ENCODE measurements at regions not wholly inside any gene's neighbourhood (a gene's known extent, or its start where the extent isn't known, plus 50 kb on each side); places are given as distances from the start of the nearest gene placed in this dataset.
"Not testable (repeated sequence)": the region's sequence is repeated elsewhere in the genome, so short reads cannot be mapped to it uniquely, and the experiment has no call there.

GRCh38 chr11:87535513-87535912 is 497.8 kb downstream of the TMEM135 start:
- DNase-seq, result no peak

- DNase-seq, result not testable (repeated sequence)
Observed at GRCh38 chr11:87531835-87532234, 494.1 kb downstream of the TMEM135 start.

GRCh38 chr11:87529486-87529885 is 491.8 kb downstream of the TMEM135 start:
- DNase-seq, result no peak

- no peak for DNase-seq
Observed at GRCh38 chr11:87528752-87529151, 491.0 kb downstream of the TMEM135 start.

DNA sequence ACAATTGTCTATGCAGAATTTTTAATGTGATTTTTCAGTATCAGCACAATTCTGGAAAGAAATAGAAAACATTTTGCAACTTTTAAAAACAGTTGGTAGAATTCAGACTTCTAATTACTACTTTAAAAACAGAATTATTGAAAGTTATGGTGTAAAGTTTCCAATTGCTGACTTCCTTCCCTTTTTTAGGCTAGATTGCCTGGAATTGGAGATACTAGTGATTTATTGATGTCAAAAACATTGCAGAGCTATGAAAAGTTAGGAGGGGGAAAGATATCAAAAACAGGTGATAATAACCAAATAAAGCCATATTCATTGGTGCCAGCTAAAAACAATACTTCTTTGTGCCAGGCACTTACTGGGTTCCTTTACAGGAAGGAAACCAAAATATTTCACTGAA is 485.5 kb downstream of the TMEM135 start:
- DNase-seq, result no peak

GRCh38 chr11:87518266-87518665 is 480.5 kb downstream of the TMEM135 start:
- DNase-seq, result no peak

- DNase-seq, result no peak
Observed at GRCh38 chr11:87517351-87517750, 479.6 kb downstream of the TMEM135 start.

DNA sequence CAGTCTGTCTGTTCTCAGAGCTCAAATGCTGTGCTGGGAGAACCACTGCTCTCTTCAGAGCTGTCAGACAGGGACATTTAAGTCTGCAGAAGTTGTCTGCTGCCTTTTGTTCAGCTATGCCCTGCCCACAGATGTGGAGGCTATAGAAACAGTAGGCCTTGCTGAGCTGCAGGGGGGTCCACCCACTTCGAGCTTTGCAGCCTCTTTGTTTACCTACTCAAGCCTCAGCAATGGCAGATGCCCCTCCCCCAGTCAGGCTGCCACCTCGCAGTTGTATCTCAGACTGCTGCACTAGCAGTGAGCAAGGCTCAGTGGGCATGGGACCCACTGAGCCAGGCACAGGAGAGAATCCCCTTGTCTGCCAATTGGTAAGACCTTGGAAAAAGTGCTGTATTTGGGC is 470.0 kb downstream of the TMEM135 start:
- DNase-seq, result not testable (repeated sequence)

GRCh38 chr11:87506946-87507345 is 469.2 kb downstream of the TMEM135 start:
- not testable (repeated sequence) for DNase-seq

- DNase-seq, result no peak
Observed at GRCh38 chr11:87501388-87501787, 463.7 kb downstream of the TMEM135 start.

- DNase-seq, result not testable (repeated sequence)
Observed at GRCh38 chr11:87494936-87495335, 457.2 kb downstream of the TMEM135 start.

- not testable (repeated sequence) for DNase-seq
Observed at GRCh38 chr11:87494026-87494425, 456.3 kb downstream of the TMEM135 start.

DNA sequence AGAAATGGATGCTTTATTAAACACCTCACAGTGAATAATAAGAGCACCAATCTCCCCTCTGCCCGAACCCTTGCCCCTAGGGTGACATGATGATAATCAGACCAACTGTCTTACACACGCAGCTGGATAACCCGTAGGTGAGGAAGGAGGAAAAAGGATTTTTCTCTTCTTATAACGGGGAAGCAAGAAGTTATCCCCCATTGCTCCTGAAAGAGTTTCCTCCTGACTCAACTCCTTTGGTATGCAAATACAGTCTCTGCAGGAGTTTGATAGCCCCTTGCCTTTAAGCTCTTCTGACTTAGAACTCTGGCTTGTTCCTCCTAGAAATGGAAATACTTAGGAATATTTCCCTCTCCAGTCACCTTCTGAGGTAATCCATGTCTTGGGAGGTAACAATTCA is 455.8 kb downstream of the TMEM135 start:
- no peak for DNase-seq

DNA sequence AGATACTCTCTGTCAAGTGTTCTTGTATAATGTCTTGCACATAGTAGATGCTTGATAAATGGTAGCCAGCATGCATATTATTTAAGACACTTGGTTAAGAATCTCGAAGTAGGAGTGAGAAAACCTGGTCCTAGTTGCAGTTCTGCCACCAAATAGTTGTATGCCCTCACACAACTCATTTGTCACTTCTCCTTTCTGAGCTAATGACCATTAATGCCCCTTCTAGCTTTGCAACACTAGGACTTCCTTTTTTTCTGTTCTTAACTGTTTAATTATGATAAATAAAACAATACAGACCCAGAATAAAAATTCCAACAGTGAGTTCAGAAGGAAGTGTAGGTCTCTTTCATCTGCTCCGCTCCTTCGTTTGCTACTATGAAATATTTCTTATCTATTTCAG is 453.6 kb downstream of the TMEM135 start:
- DNase-seq, result no peak

GRCh38 chr11:87490671-87491070 is 452.9 kb downstream of the TMEM135 start:
- no peak for DNase-seq

DNA sequence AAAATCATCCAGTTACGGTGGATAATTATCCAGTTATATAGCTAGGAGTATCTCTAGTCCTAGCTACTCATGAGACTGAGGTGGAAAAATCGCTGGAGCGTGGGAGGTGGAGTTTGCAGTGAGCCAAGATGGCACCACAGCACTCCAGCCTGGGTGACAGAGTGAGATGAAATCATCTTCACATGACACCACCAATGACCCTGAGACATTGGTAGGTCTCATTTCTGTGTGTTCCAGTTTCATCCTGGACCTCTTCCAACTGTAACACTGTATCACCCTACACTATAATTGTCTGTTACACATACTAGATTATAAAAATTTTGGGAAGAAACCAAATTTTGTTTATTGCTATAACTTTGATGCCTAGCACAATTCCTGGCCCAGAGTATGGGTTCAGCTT is 446.8 kb downstream of the TMEM135 start:
- no peak for DNase-seq

- no peak for DNase-seq
Observed at GRCh38 chr11:87477321-87477720, 439.6 kb downstream of the TMEM135 start.

- no peak for DNase-seq
Observed at GRCh38 chr11:87473174-87473573, 435.4 kb downstream of the TMEM135 start.

GRCh38 chr11:87466223-87466622 is 428.5 kb downstream of the TMEM135 start:
- DNase-seq, result no peak

DNA sequence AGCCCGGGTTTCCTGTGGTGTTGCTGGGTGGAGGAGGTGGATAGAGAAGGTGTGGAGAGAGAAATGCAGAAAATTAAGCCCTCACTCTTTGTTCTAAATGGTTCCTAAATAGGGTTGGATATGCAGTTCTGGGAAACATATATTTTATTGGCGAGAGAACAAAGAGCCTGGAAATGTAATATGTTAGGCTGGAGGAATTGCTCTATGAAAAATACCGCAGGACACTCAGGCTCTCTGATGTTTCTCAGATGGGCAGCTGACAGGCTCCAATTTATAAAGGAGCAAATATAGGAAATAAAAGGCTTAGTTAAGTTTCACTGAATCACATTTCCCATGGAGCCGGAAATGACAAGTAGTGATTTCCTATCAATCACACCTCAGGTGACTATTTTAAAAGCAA is 428.0 kb downstream of the TMEM135 start:
- DNase-seq, result no peak

DNA sequence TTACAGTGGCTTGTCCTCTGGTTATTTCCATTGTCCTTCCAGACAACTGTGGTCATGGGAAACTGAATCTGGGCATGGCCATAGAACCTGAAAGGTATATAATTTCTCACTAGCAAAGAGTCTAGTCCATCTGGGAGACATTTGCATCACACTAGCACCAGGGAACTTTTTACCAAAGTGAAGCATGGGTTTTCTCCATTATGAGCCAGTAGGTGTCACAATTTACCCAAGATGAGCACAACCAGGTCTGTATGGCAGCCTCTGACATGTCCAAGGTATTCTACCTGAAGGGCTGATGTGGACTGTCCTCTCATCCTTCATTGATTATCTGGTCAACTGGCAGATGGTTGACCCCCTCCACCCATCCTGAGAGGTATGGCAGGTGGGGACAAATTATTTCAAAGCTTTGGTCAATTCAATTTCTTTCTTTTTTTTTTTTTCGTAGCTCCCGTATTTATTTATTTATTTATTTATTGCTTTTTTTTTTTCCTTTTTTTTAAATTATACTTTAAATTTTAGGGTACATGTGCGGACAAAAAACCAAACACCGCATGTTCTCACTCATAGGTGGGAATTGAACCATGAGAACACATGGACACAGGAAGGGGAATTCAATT is 425.9 kb downstream of the TMEM135 start:
- no peak for DNase-seq

DNA sequence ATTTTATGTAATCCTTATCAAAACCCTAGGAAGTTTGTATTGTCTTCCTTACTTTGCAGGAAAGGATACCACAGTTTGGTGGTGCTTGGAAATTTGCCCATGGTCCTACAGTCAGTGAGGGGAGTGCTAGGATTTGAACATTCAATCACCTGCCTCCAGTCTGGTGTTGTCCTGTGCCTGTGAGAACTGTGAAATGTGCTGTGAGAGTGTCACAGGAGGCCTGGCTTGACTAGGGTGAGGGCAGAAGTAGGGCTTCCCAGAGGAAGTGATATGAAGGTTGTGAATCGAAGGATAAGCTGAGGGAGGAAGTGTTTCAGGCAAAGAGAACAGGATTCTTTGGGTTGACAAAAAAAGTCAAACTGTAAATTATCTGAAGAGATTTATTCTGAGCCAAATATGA is 424.4 kb downstream of the TMEM135 start:
- no peak for DNase-seq

GRCh38 chr11:87460842-87461637 is 423.3 kb downstream of the TMEM135 start:
- no peak for DNase-seq

DNA sequence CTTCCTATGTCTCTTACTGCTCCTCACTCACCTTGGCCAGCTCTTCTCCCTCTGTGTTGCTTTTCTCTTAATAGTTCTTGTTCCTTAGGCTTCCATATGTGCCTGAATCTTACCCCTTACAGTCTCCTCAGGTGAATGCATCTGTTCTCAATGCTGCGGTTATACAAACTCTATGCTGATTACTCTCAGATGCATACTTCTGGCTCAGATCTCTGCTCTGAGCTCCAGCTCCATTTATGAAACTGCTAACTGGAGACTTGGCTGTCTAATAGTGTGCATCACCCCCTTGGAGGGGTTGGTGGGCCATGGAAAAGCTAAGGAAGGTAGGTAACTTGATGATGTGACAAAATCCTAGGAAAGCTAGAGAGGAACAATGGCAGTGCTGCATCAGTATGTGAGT is 422.5 kb downstream of the TMEM135 start:
- no peak for DNase-seq

DNA sequence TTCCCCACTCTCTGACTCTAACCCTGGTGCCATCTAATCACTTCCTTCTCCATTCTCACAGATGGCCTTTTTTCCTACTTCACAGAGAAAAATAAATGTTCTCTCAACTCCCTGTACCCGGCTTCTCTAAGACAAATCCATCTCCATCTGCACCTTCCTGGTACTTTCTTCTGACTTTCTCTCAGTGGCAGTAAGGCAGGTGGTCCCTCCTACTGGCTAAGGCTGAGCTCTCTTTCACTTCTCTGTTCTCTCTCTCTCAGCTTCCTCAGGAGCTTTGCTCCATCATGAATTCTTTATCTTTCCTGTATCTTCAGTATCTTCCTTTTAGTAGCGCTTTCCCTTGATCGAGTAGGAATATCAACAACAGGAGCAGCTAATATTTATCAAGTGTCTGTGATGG is 421.6 kb downstream of the TMEM135 start:
- no peak for DNase-seq
